GM19023 (cell line): ENCODE measurements at regions not wholly inside any gene's neighbourhood (a gene's known extent, or its start where the extent isn't known, plus 50 kb on each side); places are given as distances from the start of the nearest gene placed in this dataset.
"Not testable (repeated sequence)": the region's sequence is repeated elsewhere in the genome, so short reads cannot be mapped to it uniquely, and the experiment has no call there.

ENCODE experiments used
- ATAC-seq: cut with Tn5 transposase; IDR thresholded peaks from one replicate; pipeline ENCODE4 v1.9.1; 2021; ENCODE audit warnings: mild to moderate bottlenecking, moderate library complexity; ENCODE audit not compliant: unreplicated experiment

GRCh38 chr14:44873536-44873935, 88.2 kb downstream of the KLHL28 start:
- no peak for ATAC-seq

DNA sequence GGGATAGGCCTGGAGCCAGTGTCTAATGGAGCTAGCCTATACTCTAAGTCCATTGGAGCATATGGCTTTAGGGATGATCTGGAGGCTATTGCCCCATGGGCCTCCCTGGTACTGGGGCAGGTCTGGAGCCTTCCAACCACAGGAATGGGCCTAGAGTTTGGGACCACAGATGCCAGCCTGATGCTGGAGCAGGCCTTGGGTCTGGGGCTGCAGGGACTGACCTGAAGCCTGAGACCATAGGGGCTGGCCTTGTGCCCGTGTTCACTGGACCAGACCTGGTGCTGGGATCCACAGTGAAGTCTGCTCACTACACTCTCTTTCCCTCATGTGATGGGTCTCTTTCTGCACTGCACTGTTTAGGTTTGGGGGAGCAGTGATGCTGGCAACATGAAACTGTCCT, 95.0 kb downstream of the KLHL28 start:
- no peak for ATAC-seq

DNA sequence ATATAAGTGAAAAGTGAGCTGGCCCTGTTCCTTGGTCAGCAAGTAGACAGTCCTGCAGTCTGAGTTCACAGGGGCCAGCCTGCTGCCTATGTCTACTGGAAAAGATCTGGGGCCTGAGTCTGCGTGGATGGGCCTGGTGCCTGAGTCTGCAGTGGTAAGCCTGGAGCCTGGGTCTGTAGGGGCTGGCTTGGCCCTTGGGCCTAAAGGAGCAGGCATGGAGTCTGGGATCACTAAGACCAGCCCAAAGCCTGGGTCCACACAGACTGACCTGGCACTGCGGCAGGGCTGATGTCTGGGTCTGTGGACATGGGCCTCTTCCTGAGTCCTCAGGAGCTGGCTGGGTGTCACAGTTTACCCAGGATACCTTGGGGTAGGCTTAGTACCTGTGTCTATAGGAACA, 95.4 kb downstream of the KLHL28 start:
- no peak for ATAC-seq

- ATAC-seq: no peak
These were observed 98.5 kb downstream of the KLHL28 start for GRCh38 chr14:44863271-44863670.

GRCh38 chr14:44854114-44854513, 107.6 kb downstream of the KLHL28 start:
- no peak for ATAC-seq

DNA sequence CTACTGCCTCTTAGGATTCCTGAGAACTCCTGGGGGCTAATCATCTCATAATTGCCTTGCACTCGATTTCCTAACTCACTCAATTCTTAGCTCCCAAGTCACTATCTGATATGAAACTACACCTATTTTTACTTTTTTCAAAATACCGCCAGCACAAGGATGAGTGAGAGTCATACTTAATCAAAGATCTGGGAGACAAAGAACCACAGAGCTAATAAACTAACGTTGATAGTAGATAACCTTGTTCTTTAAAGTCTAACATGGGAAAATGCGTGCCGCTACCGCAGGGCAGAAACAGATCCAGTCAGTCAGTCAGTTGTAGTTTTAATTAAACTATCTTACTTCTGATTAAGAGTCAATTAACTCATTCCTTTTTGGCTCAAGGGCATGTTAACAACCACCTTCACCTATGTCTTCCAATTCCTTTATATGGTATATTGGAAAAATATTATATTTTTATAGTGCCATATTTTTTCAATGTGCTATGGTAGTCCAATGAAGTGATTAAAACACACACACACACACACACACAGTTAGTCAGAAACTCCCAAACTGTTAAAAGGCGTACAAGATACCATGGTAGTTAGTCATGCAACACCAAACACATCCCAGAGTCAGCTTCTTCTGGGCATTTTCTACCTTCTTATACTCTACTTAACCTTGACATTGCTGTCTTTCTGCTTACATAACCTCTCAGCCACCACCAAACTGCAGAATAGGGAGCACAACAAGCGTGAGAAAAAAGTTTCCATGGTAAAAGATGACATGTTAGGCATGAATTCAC, 114.0 kb downstream of the KLHL28 start:
- ATAC-seq: no peak

DNA sequence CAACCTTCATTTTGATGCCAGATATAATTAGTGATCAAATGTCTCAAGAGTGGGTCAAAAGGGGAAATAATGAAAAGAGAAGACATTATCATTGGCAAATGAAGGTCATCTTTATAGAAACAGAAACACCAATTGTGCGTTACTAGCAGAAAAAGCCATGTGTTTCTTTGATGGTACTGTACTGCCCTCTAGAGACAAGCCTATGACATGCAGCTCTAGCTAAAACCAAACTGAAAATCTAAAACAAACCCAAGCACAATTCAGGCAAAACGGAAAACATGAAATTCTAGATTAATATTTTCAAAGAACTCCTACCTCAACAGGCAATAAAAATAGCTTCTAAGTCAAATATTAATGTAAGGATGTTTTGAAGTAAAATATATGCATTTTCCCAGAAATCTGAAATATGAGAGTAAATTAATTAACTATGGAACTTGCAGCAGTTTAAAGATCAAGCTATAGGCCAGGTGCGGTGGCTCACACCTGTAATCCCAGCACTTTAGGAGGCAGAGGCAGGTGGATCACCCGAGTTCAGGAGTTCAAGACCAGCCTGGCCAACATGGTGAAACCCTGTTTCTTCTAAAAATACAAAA, 115.4 kb downstream of the KLHL28 start:
- peak; percentile 59 for ATAC-seq

GRCh38 chr14:44835928-44836327, 125.8 kb downstream of the KLHL28 start:
- ATAC-seq: not testable (repeated sequence)

DNA sequence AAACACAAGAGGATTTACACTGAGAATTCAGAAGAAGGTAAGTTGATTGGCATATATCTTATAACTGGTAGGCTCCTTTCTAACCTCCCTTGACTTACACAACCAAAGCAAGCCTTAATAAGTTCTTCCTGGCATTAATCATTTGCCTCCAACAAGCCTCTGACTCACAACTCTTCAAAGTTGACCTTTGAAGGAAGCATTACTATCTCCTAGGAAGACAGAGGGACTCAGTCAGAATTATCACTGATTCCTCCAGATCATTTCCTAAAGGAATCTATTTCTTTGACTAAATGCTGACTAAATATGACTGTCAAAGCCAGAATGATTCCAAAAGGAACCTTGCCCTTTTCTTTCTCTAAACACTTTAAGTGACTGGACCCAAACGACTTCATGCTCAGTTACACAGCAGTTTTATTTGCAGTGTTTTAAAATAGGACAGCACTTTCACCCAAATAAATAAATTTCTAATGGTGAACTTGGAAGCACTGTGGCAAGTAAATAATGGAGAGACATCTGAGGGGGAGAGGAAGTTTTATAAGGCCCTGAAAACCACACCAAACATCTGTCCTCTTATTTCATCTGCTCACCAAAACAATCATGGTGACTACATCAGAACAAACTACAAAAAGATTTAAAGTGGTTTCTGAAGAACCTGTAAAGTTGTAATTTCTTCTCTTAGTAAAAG, 128.2 kb downstream of the KLHL28 start:
- ATAC-seq: no peak

DNA sequence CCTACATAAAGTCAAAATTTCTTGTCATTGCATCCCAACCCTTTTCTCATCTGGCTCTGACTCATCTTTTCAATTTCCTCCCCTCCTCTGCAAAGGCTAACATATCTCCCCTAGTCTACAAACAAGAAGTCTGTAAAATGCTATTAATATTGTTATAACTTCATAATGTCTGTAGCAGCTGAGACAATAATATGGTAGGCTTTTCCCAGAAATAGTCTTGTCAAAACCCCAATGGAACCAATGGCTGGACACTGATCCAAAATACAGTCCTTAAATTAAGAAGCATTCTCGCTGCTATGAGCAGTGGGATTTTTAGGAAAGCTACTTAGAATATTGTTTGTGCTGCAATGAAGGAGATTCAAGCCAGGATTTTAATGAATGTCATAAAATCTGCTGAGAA, 131.4 kb downstream of the KLHL28 start:
- no peak for ATAC-seq

- ATAC-seq: no peak
These were observed 132.7 kb downstream of the KLHL28 start for GRCh38 chr14:44829021-44829420.

GRCh38 chr14:44828023-44828422, 133.7 kb downstream of the KLHL28 start:
- ATAC-seq: no peak

- no peak for ATAC-seq
These were observed 141.3 kb downstream of the KLHL28 start for GRCh38 chr14:44820230-44820964.

DNA sequence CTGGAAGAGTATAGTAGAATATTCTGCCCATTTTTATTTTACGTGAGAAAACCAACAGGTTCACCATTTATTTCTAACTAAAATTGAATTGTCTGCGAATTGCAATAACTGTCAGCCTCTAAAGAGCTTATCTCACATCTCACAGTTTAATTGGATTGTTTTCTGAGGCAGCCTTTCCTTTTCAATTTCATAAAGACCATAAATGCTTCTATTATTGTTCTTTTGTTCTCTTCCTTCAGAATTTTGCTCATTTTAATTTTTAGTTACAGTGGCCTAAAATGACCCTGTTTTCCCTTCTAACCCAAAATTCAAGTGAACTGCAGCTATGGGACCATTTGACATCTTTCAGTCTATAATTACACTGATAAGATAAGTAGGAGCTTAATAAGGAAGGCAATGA, 147.6 kb downstream of the KLHL28 start:
- ATAC-seq: no peak

DNA sequence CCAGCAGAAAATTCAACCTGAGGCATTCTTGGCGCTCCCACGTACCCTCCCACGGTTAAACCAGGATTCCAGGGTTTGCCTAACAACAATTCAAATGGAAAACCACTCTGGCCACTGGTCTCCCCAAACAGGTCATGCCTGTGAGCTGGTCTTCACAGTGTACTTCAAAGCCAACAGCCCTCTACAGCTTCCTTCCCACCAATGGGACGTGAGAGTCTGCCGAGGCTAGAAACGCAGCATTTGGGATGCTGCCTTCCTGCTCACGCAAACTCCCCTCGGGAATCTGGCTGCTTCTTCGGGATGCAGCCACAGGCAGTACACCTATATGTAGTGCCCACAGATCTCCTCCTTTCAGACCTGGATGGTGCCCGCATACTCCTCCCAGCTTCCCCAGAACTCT, 149.1 kb downstream of the KLHL28 start:
- ATAC-seq: no peak

DNA sequence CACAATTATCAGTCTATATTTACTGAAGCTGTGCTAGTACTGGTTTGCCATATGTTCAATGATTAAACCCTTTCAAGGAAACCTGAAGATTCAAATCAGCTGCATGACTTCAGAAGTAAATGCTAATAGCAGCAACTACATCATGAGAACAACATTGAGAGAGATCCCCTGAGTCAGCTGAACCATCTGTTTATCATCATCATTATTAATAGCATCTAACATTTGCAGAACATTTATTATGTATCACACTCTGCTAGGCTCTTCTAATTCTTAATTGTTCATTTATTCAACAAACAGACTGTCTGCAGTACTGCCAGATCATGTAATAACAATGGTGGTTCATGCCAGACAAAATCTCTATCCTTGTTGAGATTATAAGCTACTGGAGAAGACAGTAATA, 157.4 kb downstream of the KLHL28 start:
- no peak for ATAC-seq

- no peak for ATAC-seq
These were observed 158.4 kb downstream of the KLHL28 start for GRCh38 chr14:44803239-44803905.

DNA sequence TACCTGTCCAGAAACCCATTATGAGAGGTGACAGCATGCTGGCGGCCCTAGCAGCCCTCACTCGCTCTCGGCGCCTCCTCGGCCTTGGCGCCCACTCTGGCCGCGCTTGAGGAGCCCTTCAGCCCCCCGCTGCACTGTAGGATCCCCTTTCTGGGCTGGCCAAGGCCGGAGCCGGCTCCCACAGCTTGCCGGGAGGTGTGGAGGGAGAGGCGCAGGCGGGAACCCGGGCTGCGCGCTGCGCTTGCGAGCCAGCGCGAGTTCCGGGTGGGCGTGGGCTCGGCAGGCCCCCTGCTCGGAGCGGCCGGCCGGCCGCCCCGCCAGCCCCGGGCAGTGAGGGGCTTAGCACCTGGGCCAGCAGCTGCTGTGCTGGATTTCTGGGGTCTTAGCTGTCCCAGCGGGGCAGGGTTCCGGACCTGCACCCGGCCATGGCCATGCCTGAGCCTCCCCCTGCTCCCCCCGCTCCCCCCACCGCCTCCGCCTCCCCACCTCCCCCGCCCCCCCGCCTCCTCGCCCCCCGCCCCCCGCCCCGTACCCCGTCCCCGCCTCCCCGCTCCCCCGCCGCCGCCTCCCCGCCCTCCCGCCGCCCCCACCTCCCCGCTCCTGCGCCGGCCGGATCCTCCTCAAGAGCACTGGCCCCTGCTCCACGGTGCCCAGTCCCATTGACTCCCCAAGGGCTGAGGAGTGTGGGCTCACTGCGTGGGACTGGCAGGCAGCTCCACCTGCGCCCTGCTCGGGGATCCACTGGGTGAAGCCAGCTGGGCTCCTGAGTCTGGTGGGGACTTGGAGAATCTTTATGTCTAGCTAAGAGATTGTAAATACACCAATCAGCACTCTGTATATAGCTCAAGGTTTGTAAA, 163.1 kb downstream of the KLHL28 start:
- ATAC-seq: no peak

DNA sequence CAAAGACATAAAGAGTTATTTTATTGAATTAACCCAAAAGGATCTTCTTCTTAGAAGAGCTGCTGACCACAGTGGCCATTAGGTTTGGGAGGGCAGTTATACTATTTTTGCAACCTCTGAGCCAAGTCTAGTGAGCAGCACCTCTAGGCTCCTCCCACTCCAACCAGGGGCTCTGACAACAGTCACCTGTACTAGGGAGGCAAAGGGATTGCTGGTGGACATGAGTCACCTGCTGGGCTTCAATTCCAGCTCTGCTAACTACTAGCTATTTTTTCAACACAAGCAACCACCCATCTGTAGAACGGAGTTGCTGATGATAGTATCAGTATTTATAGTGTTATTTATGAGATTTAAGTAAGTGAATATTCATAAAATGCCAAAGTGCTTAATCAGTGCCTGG, 166.0 kb downstream of the KLHL28 start:
- ATAC-seq: no peak

DNA sequence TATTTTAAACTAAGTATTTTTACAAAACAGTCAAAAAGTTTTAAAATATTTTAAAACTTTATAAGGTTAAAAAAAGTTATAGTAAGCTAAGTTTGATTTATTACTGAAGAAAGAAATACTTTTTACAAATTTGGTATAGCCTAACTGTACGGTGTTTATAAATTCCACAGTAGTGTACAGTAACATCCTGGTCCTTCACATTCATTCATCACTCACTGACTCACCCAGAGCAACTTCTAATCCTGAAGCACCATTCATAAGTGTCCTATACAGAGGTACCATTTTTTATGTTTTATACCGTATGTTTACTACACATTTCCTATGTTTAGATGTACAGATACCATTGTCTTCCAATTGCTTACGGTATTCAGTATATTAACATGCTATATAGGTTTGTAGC, 170.0 kb downstream of the KLHL28 start:
- no peak for ATAC-seq
